HL-60 (cell line): ENCODE measurements at regions not wholly inside any gene's neighbourhood (a gene's known extent, or its start where the extent isn't known, plus 50 kb on each side); places are given as distances from the start of the nearest gene placed in this dataset.

Experiments
- DNase-seq, 2 experiments: peaks; one replicate each; pipeline ENCODE4 v3.0.0-alpha.2; 2010 to 2020; ENCODE audit warnings: low read depth in 1 of 2, low spot score in 1 of 2
- H3K27ac ChIP-seq: fragments of 250-450 bp; sonication (Bioruptor Pico); replicated peaks from 2 replicates; pipeline ENCODE4 v1.5.1; 2020; ENCODE audit warnings: mild to moderate bottlenecking, moderate library complexity
- H3K27me3 ChIP-seq: fragments of 250-450 bp; sonication (Bioruptor Pico); 2 replicates; pipeline ENCODE4 v1.5.1; 2021; ENCODE audit warnings: mild to moderate bottlenecking, moderate library complexity; ENCODE audit not compliant: insufficient read depth, poor library complexity, severe bottlenecking
- H3K4me3 ChIP-seq: replicated peaks from 2 replicates; pipeline ENCODE4 v1.5.1; 2011; ENCODE audit warnings: mild to moderate bottlenecking, control low read depth, low read length; ENCODE audit not compliant: insufficient read depth
- GABPA ChIP-seq: IDR thresholded peaks from 2 replicates; pipeline ENCODE4 v1.6.1; 2012; ENCODE audit warnings: low read depth
- POLR2AphosphoS5 ChIP-seq: IDR thresholded peaks from 2 replicates; pipeline ENCODE4 v1.6.1; 2012; ENCODE audit warnings: low read depth
- SPI1 ChIP-seq: IDR thresholded peaks from 2 replicates; pipeline ENCODE4 v1.6.1; 2012; ENCODE audit warnings: low read depth, mild to moderate bottlenecking, borderline replicate concordance
- TF ChIP-seq, protein P1 (sequence below): IDR thresholded peaks from one replicate; pipeline ENCODE4 v1.5.1; 2011; ENCODE audit warnings: low read length, control low read depth, inconsistent platforms; ENCODE audit not compliant: insufficient read depth
- TF ChIP-seq, protein P2 (sequence below): IDR thresholded peaks from 2 replicates; pipeline ENCODE4 v1.6.1; 2012; ENCODE audit warnings: low read depth; ENCODE audit not compliant: insufficient replicate concordance

- TF ChIP-seq POLR2AphosphoS5 = no peak
- TF ChIP-seq, protein P1, sequence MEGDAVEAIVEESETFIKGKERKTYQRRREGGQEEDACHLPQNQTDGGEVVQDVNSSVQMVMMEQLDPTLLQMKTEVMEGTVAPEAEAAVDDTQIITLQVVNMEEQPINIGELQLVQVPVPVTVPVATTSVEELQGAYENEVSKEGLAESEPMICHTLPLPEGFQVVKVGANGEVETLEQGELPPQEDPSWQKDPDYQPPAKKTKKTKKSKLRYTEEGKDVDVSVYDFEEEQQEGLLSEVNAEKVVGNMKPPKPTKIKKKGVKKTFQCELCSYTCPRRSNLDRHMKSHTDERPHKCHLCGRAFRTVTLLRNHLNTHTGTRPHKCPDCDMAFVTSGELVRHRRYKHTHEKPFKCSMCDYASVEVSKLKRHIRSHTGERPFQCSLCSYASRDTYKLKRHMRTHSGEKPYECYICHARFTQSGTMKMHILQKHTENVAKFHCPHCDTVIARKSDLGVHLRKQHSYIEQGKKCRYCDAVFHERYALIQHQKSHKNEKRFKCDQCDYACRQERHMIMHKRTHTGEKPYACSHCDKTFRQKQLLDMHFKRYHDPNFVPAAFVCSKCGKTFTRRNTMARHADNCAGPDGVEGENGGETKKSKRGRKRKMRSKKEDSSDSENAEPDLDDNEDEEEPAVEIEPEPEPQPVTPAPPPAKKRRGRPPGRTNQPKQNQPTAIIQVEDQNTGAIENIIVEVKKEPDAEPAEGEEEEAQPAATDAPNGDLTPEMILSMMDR = no peak
- no peak for TF ChIP-seq GABPA
- TF ChIP-seq SPI1 = no peak
- TF ChIP-seq, protein P2, sequence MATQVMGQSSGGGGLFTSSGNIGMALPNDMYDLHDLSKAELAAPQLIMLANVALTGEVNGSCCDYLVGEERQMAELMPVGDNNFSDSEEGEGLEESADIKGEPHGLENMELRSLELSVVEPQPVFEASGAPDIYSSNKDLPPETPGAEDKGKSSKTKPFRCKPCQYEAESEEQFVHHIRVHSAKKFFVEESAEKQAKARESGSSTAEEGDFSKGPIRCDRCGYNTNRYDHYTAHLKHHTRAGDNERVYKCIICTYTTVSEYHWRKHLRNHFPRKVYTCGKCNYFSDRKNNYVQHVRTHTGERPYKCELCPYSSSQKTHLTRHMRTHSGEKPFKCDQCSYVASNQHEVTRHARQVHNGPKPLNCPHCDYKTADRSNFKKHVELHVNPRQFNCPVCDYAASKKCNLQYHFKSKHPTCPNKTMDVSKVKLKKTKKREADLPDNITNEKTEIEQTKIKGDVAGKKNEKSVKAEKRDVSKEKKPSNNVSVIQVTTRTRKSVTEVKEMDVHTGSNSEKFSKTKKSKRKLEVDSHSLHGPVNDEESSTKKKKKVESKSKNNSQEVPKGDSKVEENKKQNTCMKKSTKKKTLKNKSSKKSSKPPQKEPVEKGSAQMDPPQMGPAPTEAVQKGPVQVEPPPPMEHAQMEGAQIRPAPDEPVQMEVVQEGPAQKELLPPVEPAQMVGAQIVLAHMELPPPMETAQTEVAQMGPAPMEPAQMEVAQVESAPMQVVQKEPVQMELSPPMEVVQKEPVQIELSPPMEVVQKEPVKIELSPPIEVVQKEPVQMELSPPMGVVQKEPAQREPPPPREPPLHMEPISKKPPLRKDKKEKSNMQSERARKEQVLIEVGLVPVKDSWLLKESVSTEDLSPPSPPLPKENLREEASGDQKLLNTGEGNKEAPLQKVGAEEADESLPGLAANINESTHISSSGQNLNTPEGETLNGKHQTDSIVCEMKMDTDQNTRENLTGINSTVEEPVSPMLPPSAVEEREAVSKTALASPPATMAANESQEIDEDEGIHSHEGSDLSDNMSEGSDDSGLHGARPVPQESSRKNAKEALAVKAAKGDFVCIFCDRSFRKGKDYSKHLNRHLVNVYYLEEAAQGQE = no peak
- Histone ChIP-seq H3K27me3 (no peaks in the 10 kb centered on the region), H3K4me3 (no peak overlapping the region), H3K27ac (no peak overlapping the region)
- DNase-seq = no peak
Measured at GRCh38 chr11:134951305-134951700, 539.3 kb upstream of the B3GAT1 start.

GRCh38 chr11:134950692-134951304 is 538.8 kb upstream of the B3GAT1 start:
- no peak for TF ChIP-seq SPI1
- TF ChIP-seq, protein P1 = no peak
- TF ChIP-seq, protein P2 = no peak
- no peak for TF ChIP-seq POLR2AphosphoS5
- TF ChIP-seq GABPA = no peak
- H3K27me3 ChIP-seq = no peaks in the 10 kb centered on the region
- H3K27ac ChIP-seq = no peak overlapping the region
- H3K4me3 ChIP-seq = no peak overlapping the region
- DNase-seq = no peak

GRCh38 chr11:134949121-134950090 is 537.4 kb upstream of the B3GAT1 start:
- TF ChIP-seq, protein P1 = no peak
- TF ChIP-seq, protein P2 = no peak
- TF ChIP-seq SPI1 (no peak), GABPA (no peak), POLR2AphosphoS5 (no peak)
- Histone ChIP-seq H3K27ac (no peak overlapping the region), H3K4me3 (no peak overlapping the region), H3K27me3 (no peaks in the 10 kb centered on the region)
- no peak for DNase-seq
